HepG2 (cell line): ENCODE measurements at regions not wholly inside any gene's neighbourhood (a gene's known extent, or its start where the extent isn't known, plus 50 kb on each side); places are given as distances from the start of the nearest gene placed in this dataset.

Experiments used
- ATAC-seq: fragments of 200-7000 bp; cut with Tn5 transposase; 3 replicates; pipeline ENCODE4 v1.9.1; 2020; ENCODE audit warnings: mild to moderate bottlenecking, moderate library complexity
- BruUV-seq: library from RNA; stranded (reverse); fragments of 400-500 nt; replicated peaks from 2 replicates; lab custom pipeline; 2021; lab: Mats Ljungman, UMichigan
- CTCF ChIA-PET: fragments of 300-600 bp; formaldehyde crosslinking; extraction: SDS; loops from one replicate; lab custom pipeline; 2021; ENCODE audit warnings: low total read pairs, inconsistent platforms, low intra/inter-chr PET ratio; lab: Yijun Ruan, JAX
- POLR2A ChIA-PET: fragments of 350-600 bp; sonication (Branson Sonifier 250); formaldehyde crosslinking; loops from one replicate; lab custom pipeline; 2020; ENCODE audit warnings: antibody characterized with exemption, inconsistent platforms; lab: Yijun Ruan, JAX
- DNase-seq: peaks from one replicate; pipeline ENCODE4 v3.0.0-alpha.2; 2015; ENCODE audit warnings: low spot score
- FAIRE-seq: peaks from 3 replicates; lab custom pipeline; 2011; peaks lifted over from hg19 to GRCh38; lab: Jason Lieb, UNC
- H2AFZ ChIP-seq: one replicate; pipeline ENCODE4 v1.6.1; 2011; ENCODE audit warnings: low read length, inconsistent platforms
- H3K27ac ChIP-seq: fragments of 300-600 bp; 3 replicates; pipeline ENCODE4 v1.8.0; 2011; ENCODE audit warnings: mixed run types, mild to moderate bottlenecking, mixed read lengths, low read length, inconsistent platforms; ENCODE audit not compliant: insufficient read depth; ENCODE audit errors: extremely low read length
- H3K27me3 ChIP-seq, 2 experiments: fragments of 200-600 bp in 1 of 2; 2 replicates in 1 of 2; 3 replicates in 1 of 2; pipeline versions ENCODE4 v1.6.0 to v1.8.0; 2011; ENCODE audit warnings: low read length in 2 of 2, mild to moderate bottlenecking in 2 of 2, moderate library complexity in 2 of 2, inconsistent platforms in 1 of 2; ENCODE audit not compliant: insufficient read depth in 2 of 2, control insufficient read depth in 1 of 2
- H3K36me3 ChIP-seq, 2 experiments: fragments of 200-600 bp in 1 of 2; replicated peaks in 1 of 2; 2 replicates in 1 of 2; 3 replicates in 1 of 2; pipeline versions ENCODE4 v1.5.1 to v1.8.0; 2011; ENCODE audit warnings: low read length in 2 of 2, inconsistent platforms in 1 of 2; ENCODE audit not compliant: insufficient read depth in 2 of 2, control insufficient read depth in 1 of 2
- H3K4me1 ChIP-seq: 2 replicates; pipeline ENCODE4 v1.5.1; 2012; ENCODE audit warnings: low read length, inconsistent platforms; ENCODE audit not compliant: insufficient read depth
- H3K4me2 ChIP-seq: 2 replicates; pipeline ENCODE4 v1.6.0; 2011; ENCODE audit warnings: low read depth, low read length, inconsistent platforms
- H3K4me3 ChIP-seq, 3 experiments: fragments of 200-600 bp in 1 of 3; sonication (generic), shearing (Covaris generic) in 1 of 3; replicated peaks in 1 of 3; 2 replicates each; pipeline ENCODE4 v1.5.1; 2011 to 2016; ENCODE audit warnings: low read length in 3 of 3, inconsistent platforms in 2 of 3, low read depth in 2 of 3, mild to moderate bottlenecking in 2 of 3, control low read depth in 1 of 3, mixed read lengths in 1 of 3; ENCODE audit not compliant: insufficient read depth in 1 of 3
- H3K79me2 ChIP-seq: one replicate; pipeline ENCODE4 v1.6.1; 2011; ENCODE audit warnings: low read length, inconsistent platforms; ENCODE audit not compliant: insufficient read depth
- H3K9ac ChIP-seq: 2 replicates; pipeline ENCODE4 v1.6.0; 2011; ENCODE audit warnings: mild to moderate bottlenecking, low read depth, low read length, inconsistent platforms; ENCODE audit not compliant: insufficient read depth
- H3K9me3 ChIP-seq: 2 replicates; pipeline ENCODE4 v1.5.1; 2012; ENCODE audit warnings: mild to moderate bottlenecking, low read length
- H4K20me1 ChIP-seq: 2 replicates; pipeline ENCODE4 v1.6.0; 2011; ENCODE audit warnings: inconsistent platforms, mild to moderate bottlenecking, low read length, moderate library complexity; ENCODE audit not compliant: insufficient read depth
- HNRNPK ChIP-seq: fragments of 200-400 bp; formaldehyde crosslinking; IDR thresholded peaks from 2 replicates; pipeline ENCODE4 v1.6.1; 2018; ENCODE audit warnings: low read length, low read depth, moderate library complexity, mild to moderate bottlenecking; ENCODE audit not compliant: poor library complexity, severe bottlenecking
- MZF1 ChIP-seq: sonication (generic); formaldehyde crosslinking; IDR thresholded peaks from 2 replicates; pipeline ENCODE4 v1.8.1; 2023; ENCODE audit warnings: mild to moderate bottlenecking, missing genetic modification reagents, borderline replicate concordance
- NFATC3 ChIP-seq: sonication (generic); formaldehyde crosslinking; IDR thresholded peaks from 2 replicates; pipeline ENCODE4 v1.5.1; 2020; ENCODE audit warnings: mild to moderate bottlenecking, missing genetic modification reagents
- ZNF607 ChIP-seq: sonication (generic); formaldehyde crosslinking; IDR thresholded peaks from 2 replicates; pipeline ENCODE4 v1.5.1; 2020; ENCODE audit warnings: missing genetic modification reagents, mild to moderate bottlenecking, borderline replicate concordance
- WGBS: methylation state at CpG from one replicate; pipeline ENCODE4 v1.1.6; 2017; ENCODE audit warnings: low lambda C conversion rate; 5-methylcytosine and 5-hydroxymethylcytosine counted together
- in situ Hi-C: cut with HindIII; loops from 2 replicates; pipeline ENCODE4 v1.10.0; 2017; ENCODE audit warnings: low pct_unique_long_range_greater_than_20kb; ENCODE audit not compliant: extremely low pct_ligation_motif_present
- intact Hi-C: fragments of 100-400 bp; cut with micrococcal nuclease; formaldehyde crosslinking; loops from one replicate; pipeline ENCODE4 v1.10.0; 2022; ENCODE audit not compliant: unreplicated experiment
- TF ChIP-seq, protein P1 (sequence below): sonication (generic); formaldehyde crosslinking; IDR thresholded peaks from 2 replicates; pipeline ENCODE4 v1.4.0; 2020; ENCODE audit warnings: missing genetic modification reagents
- TF ChIP-seq, protein P2 (sequence below): sonication (generic); formaldehyde crosslinking; IDR thresholded peaks from 2 replicates; pipeline ENCODE4 v1.4.0; 2020; ENCODE audit warnings: missing genetic modification reagents

DNA sequence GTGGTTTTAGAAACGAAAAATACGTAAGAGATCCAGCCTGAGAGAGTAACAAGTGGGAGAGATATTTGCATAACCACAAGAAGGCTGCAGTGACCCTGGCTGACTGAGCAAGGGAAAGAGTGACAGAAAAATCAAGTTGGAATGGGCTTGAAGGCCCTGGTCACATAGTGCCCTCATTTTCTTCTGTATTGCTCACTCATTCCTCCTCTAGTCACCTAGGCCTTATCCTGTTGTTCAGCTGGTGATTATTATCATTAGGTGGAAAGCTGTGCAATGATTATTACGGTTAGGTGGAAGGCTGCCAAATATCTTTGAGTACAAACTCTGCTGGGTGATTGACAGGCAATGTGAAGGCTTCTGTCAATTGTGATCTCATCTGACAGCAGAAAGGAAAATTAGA is 2384.1 kb downstream of the PCDH7 start:
- Histone ChIP-seq H3K27me3 (no peaks in the 10 kb centered on the region; a peak in 1 of 5 replicates), H3K4me3 (no peak overlapping the region), H3K79me2 (no peaks in the 10 kb centered on the region), H3K4me2 (no peak overlapping the region), H4K20me1 (no peaks in the 10 kb centered on the region), H3K9ac (no peak overlapping the region), H3K27ac (no peak overlapping the region), H3K9me3 (peaks cover 46% of the 10 kb centered on the region), H3K4me1 (no peaks in the 10 kb centered on the region), H2AFZ (no peak overlapping the region), H3K36me3 (no peaks in the 10 kb centered on the region)
- ATAC-seq (no peak), FAIRE-seq (no peak), DNase-seq (no peak)
- WGBS = 0% methylated on average over 2 of the region's 3 CpGs
- intact Hi-C loops = no loop called here
- POLR2A ChIA-PET = no interaction called here
- TF ChIP-seq, protein P1, sequence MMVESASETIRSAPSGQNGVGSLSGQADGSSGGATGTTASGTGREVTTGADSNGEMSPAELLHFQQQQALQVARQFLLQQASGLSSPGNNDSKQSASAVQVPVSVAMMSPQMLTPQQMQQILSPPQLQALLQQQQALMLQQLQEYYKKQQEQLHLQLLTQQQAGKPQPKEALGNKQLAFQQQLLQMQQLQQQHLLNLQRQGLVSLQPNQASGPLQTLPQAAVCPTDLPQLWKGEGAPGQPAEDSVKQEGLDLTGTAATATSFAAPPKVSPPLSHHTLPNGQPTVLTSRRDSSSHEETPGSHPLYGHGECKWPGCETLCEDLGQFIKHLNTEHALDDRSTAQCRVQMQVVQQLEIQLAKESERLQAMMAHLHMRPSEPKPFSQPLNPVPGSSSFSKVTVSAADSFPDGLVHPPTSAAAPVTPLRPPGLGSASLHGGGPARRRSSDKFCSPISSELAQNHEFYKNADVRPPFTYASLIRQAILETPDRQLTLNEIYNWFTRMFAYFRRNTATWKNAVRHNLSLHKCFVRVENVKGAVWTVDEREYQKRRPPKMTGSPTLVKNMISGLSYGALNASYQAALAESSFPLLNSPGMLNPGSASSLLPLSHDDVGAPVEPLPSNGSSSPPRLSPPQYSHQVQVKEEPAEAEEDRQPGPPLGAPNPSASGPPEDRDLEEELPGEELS (CRISPR knock-in tag) = no peak
- TF ChIP-seq NFATC3 = no peak
- no peak for TF ChIP-seq HNRNPK
- TF ChIP-seq MZF1 (CRISPR knock-in tag) = no peak
- TF ChIP-seq, protein P2, sequence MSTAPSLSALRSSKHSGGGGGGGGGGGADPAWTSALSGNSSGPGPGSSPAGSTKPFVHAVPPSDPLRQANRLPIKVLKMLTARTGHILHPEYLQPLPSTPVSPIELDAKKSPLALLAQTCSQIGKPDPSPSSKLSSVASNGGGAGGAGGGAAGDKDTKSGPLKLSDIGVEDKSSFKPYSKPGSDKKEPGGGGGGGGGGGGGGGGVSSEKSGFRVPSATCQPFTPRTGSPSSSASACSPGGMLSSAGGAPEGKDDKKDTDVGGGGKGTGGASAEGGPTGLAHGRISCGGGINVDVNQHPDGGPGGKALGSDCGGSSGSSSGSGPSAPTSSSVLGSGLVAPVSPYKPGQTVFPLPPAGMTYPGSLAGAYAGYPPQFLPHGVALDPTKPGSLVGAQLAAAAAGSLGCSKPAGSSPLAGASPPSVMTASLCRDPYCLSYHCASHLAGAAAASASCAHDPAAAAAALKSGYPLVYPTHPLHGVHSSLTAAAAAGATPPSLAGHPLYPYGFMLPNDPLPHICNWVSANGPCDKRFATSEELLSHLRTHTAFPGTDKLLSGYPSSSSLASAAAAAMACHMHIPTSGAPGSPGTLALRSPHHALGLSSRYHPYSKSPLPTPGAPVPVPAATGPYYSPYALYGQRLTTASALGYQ (CRISPR knock-in tag) = no peak
- TF ChIP-seq ZNF607 = no peak
- BruUV-seq = no TSS peak
- CTCF ChIA-PET = no interaction called here
- in situ Hi-C loops = no loop called here
